K562 (cell line): ENCODE measurements at regions not wholly inside any gene's neighbourhood (a gene's known extent, or its start where the extent isn't known, plus 50 kb on each side); places are given as distances from the start of the nearest gene placed in this dataset.

Experiments
- ATAC-seq: fragments of 200-7000 bp; cut with Tn5 transposase; 3 replicates; pipeline ENCODE4 v1.9.1; 2020; ENCODE audit warnings: moderate library complexity
- BruUV-seq: library from RNA; stranded (reverse); fragments of 400-500 nt; replicated peaks from 2 replicates; lab custom pipeline; 2021; lab: Mats Ljungman, UMichigan
- CTCF ChIA-PET: fragments of 300-600 bp; formaldehyde crosslinking; extraction: SDS; loops from one replicate; lab custom pipeline; 2021; ENCODE audit warnings: low intra/inter-chr PET ratio; lab: Yijun Ruan, JAX
- POLR2A ChIA-PET: fragments of 300-600, 350-650 bp; sonication (Branson Sonifier 250); formaldehyde crosslinking; extraction: SDS; loops from one replicate; lab custom pipeline; 2021; ENCODE audit warnings: antibody characterized with exemption, inconsistent platforms; lab: Yijun Ruan, JAX
- DNase-seq, 4 experiments: peaks; one replicate each; pipeline versions ENCODE4 v3.0.0 to v3.0.0-alpha.2; 2011 to 2018; ENCODE audit warnings: low spot score in 3 of 4, mixed read lengths in 3 of 4; ENCODE audit errors: extremely low read depth in 1 of 4
- FAIRE-seq: peaks from 2 replicates; lab custom pipeline; 2011; peaks lifted over from hg19 to GRCh38; lab: Jason Lieb, UNC
- H2AFZ ChIP-seq: 2 replicates; pipeline ENCODE4 v1.6.0; 2011; ENCODE audit warnings: low read depth, low read length, control low read depth, inconsistent platforms
- H3K27ac ChIP-seq: fragments of 200-600 bp; 3 replicates; pipeline ENCODE4 v1.8.0; 2011; ENCODE audit warnings: low read depth, mild to moderate bottlenecking, control low read depth, inconsistent platforms, low read length, moderate library complexity, mixed read lengths; ENCODE audit errors: extremely low read depth
- H3K27me3 ChIP-seq, 2 experiments: fragments of 300-600 bp in 1 of 2; 2 replicates in 1 of 2; 3 replicates in 1 of 2; pipeline versions ENCODE4 v1.6.0 to v1.8.0; 2011; ENCODE audit warnings: inconsistent platforms in 2 of 2, low read length in 2 of 2, mild to moderate bottlenecking in 1 of 2, mixed read lengths in 1 of 2, moderate library complexity in 1 of 2; ENCODE audit not compliant: control insufficient read depth in 2 of 2, insufficient read depth in 2 of 2
- H3K36me3 ChIP-seq: fragments of 300-600 bp; 3 replicates; pipeline ENCODE4 v1.8.0; 2011; ENCODE audit warnings: mild to moderate bottlenecking, low read length, inconsistent platforms; ENCODE audit not compliant: control insufficient read depth, insufficient read depth
- H3K4me1 ChIP-seq, 2 experiments: fragments of 200-600 bp in 1 of 2; replicated peaks in 1 of 2; 2 replicates in 1 of 2; 3 replicates in 1 of 2; pipeline versions ENCODE4 v1.5.1 to v1.8.0; 2011; ENCODE audit warnings: inconsistent platforms in 2 of 2, low read length in 2 of 2, mild to moderate bottlenecking in 1 of 2, mixed read lengths in 1 of 2, moderate library complexity in 1 of 2; ENCODE audit not compliant: control insufficient read depth in 2 of 2, insufficient read depth in 2 of 2
- H3K4me2 ChIP-seq: 2 replicates; pipeline ENCODE4 v1.6.1; 2011; ENCODE audit warnings: low read length, control low read depth, inconsistent platforms, mixed read lengths; ENCODE audit not compliant: insufficient read depth
- H3K4me3 ChIP-seq: fragments of 200-600 bp; sonication (generic), shearing (Covaris generic); 2 replicates; pipeline ENCODE4 v1.5.1; 2016; ENCODE audit warnings: control low read depth, inconsistent platforms
- H3K79me2 ChIP-seq: fragments of 200-600 bp; 3 replicates; pipeline ENCODE4 v1.8.0; 2011; ENCODE audit warnings: low read length, inconsistent platforms; ENCODE audit not compliant: control insufficient read depth, insufficient read depth
- H3K9ac ChIP-seq, 2 experiments: 2 replicates each; pipeline versions ENCODE4 v1.6.0 to v1.6.1; 2011; ENCODE audit warnings: low read depth in 2 of 2, low read length in 2 of 2, control low read depth in 1 of 2, inconsistent platforms in 1 of 2, mild to moderate bottlenecking in 1 of 2, mixed read lengths in 1 of 2; ENCODE audit not compliant: insufficient read depth in 1 of 2
- H3K9me1 ChIP-seq: one replicate; pipeline ENCODE4 v1.6.0; 2011; ENCODE audit warnings: inconsistent platforms, mild to moderate bottlenecking, low read length, moderate library complexity; ENCODE audit not compliant: control insufficient read depth, insufficient read depth
- H3K9me3 ChIP-seq: replicated peaks from 2 replicates; pipeline ENCODE4 v1.5.1; 2011; ENCODE audit warnings: low read depth, low read length, inconsistent platforms; ENCODE audit not compliant: control insufficient read depth, insufficient read depth
- H4K20me1 ChIP-seq: replicated peaks from 2 replicates; pipeline ENCODE4 v1.6.1; 2011; ENCODE audit warnings: low read length, inconsistent platforms, mixed read lengths; ENCODE audit not compliant: control insufficient read depth, insufficient read depth
- ADNP ChIP-seq: fragments of 200-800 bp; sonication (Bioruptor generic); IDR thresholded peaks from 2 replicates; pipeline ENCODE4 v1.6.1; 2016; ENCODE audit warnings: missing genetic modification characterization, missing compliant biosample characterization
- MEIS2 ChIP-seq: fragments of 450-650 bp; IDR thresholded peaks from 2 replicates; pipeline ENCODE4 v1.6.1; 2014; ENCODE audit warnings: mild to moderate bottlenecking; ENCODE audit not compliant: partially characterized antibody
- MYNN ChIP-seq, 2 experiments: sonication (generic); formaldehyde crosslinking in 1 of 2; IDR thresholded peaks; 2 replicates each; pipeline versions ENCODE4 v1.5.0 to v1.6.1; 2016 to 2020; ENCODE audit warnings: antibody characterized with exemption in 1 of 2, missing genetic modification reagents in 1 of 2
- NRF1 ChIP-seq, 2 experiments: fragments of 450-650 bp; IDR thresholded peaks in 1 of 2; conservative IDR thresholded peaks in 1 of 2; 2 replicates each; pipeline ENCODE4 v1.6.1; 2014; ENCODE audit warnings: mild to moderate bottlenecking in 2 of 2
- NUFIP1 ChIP-seq: fragments of 450-650 bp; IDR thresholded peaks from 2 replicates; pipeline ENCODE4 v1.6.1; 2018; ENCODE audit not compliant: partially characterized antibody
- PKNOX1 ChIP-seq: fragments of 450-650 bp; IDR thresholded peaks from 2 replicates; pipeline ENCODE4 v1.6.1; 2016
- SRSF3 ChIP-seq: fragments of 200-400 bp; formaldehyde crosslinking; IDR thresholded peaks from 2 replicates; pipeline ENCODE4 v1.6.1; 2016; ENCODE audit warnings: mild to moderate bottlenecking, low read length, moderate library complexity; ENCODE audit not compliant: insufficient read depth
- ZKSCAN8 ChIP-seq: fragments of 200-800 bp; sonication (Bioruptor generic); IDR thresholded peaks from 2 replicates; pipeline ENCODE4 v1.6.1; 2016; ENCODE audit warnings: missing genetic modification characterization, missing compliant biosample characterization
- ZNF668 ChIP-seq: fragments of 250-450 bp; sonication (Bioruptor Pico); IDR thresholded peaks from 2 replicates; pipeline ENCODE4 v1.8.0; 2022; ENCODE audit warnings: mild to moderate bottlenecking, inconsistent platforms
- WGBS: fragments of 100-300 bp; shearing (Covaris generic); methylation state at CpG from one replicate; pipeline ENCODE4 v1.1.6; 2016; ENCODE audit warnings: low coverage, mixed read lengths; ENCODE audit not compliant: insufficient coverage; ENCODE audit errors: missing lambda C conversion rate; 5-methylcytosine and 5-hydroxymethylcytosine counted together
- in situ Hi-C: fragments of 300-500 bp; cut with MboI; formaldehyde crosslinking; loops from 4 replicates; pipeline ENCODE4 v1.15.0; 2018; ENCODE audit warnings: inconsistent platforms, mixed read lengths
- intact Hi-C: fragments of 100-400 bp; cut with micrococcal nuclease; formaldehyde crosslinking; loops from 2 replicates; pipeline ENCODE4 v1.14.2; 2022
- TF ChIP-seq, protein P1 (sequence below), 2 experiments: fragments of 450-650 bp in 1 of 2; sonication (generic) in 1 of 2; formaldehyde crosslinking in 1 of 2; IDR thresholded peaks in 1 of 2; conservative IDR thresholded peaks in 1 of 2; 2 replicates each; pipeline versions ENCODE4 v1.6.1 to v1.8.1; 2016 to 2023; ENCODE audit warnings: mild to moderate bottlenecking in 2 of 2, moderate library complexity in 2 of 2, inconsistent platforms in 1 of 2, missing genetic modification reagents in 1 of 2

- Histone ChIP-seq H3K9me3 (no peaks in the 10 kb centered on the region), H3K9me1 (no peaks in the 10 kb centered on the region), H3K36me3 (no peaks in the 10 kb centered on the region), H3K4me1 (peaks cover 0 to 3% of the 10 kb centered on the region in 2 experiments; a peak in 1 of 5 replicates), H3K4me2 (no peak overlapping the region), H4K20me1 (peaks cover 4% of the 10 kb centered on the region), H3K4me3 (no peak overlapping the region), H3K79me2 (no peaks in the 10 kb centered on the region), H3K27ac (no peak overlapping the region), H2AFZ (no peak overlapping the region), H3K9ac (no peak overlapping the region; a peak in 1 of 4 replicates), H3K27me3 (peaks cover 10 to 33% of the 10 kb centered on the region in 2 experiments; a peak in 4 of 5 replicates)
- no peak for FAIRE-seq
- no peak for DNase-seq
- CTCF ChIA-PET = no interaction called here
- under 1% methylated on average over 17 of the region's 17 CpGs for WGBS
- no TSS peak for BruUV-seq
- intact Hi-C loops = no loop called here
- no peak for TF ChIP-seq ADNP
- TF ChIP-seq MYNN (IDR thresholded peaks at IDR 0.05) = no peak
- TF ChIP-seq MYNN (CRISPR knock-in tag; IDR thresholded peaks at IDR 0.05) = no peak
- TF ChIP-seq SRSF3 = no peak
- TF ChIP-seq NUFIP1 = no peak
- in situ Hi-C loops = no loop called here
- ATAC-seq = no peak
- POLR2A ChIA-PET = no interaction called here
Measured at GRCh38 chr21:41630917-41631316, 123.0 kb upstream of the TMPRSS2 start.

DNA sequence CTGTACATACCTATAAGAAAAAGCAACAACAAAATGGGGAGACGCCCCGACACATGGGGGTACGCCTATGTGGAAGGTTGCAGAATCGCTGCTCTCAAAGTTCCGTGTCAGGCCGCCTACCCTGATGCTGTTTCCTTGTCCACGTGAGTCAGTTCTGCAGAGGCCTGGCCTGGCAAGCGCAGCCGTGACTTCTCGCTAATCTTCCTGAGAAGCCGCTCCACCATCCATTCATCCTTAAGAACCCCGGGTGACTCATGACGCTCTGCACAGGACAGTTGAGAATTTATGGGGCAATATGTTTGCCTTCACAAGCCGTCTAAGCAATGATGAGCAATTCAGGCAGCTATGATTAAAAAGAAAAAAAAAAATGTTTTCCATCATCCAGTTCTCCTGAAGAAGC is 122.3 kb upstream of the TMPRSS2 start:
- DNase-seq (peak in 1 of 4 experiments; percentile 18), ATAC-seq (peak; percentile 33; the same call in 1 of the 3 replicates), FAIRE-seq (no peak)
- H3K9me1 ChIP-seq = no peaks in the 10 kb centered on the region
- H4K20me1 ChIP-seq = peaks cover 4% of the 10 kb centered on the region
- H3K79me2 ChIP-seq = no peaks in the 10 kb centered on the region
- in situ Hi-C loops (no loop called here), intact Hi-C loops (no loop called here)
- no TSS peak for BruUV-seq
- ChIA-PET CTCF (no interaction called here), POLR2A (no interaction called here)
- no peak overlapping the region for H3K9ac ChIP-seq
- H3K27ac ChIP-seq = no peak overlapping the region
- WGBS = 1% methylated on average over 14 of the region's 14 CpGs
- no peak overlapping the region for H3K4me3 ChIP-seq
- H3K4me1 ChIP-seq = peaks cover 0 to 3% of the 10 kb centered on the region in 2 experiments; a peak in 1 of 5 replicates
- peaks cover 10 to 40% of the 10 kb centered on the region in 2 experiments; a peak in 4 of 5 replicates for H3K27me3 ChIP-seq
- H3K9me3 ChIP-seq = no peaks in the 10 kb centered on the region
- H3K36me3 ChIP-seq = no peaks in the 10 kb centered on the region
- no peak overlapping the region for H2AFZ ChIP-seq
- no peak for TF ChIP-seq ZKSCAN8
- peak in 1 of 2 experiments; percentile 21; a peak in 1 of 4 replicates for TF ChIP-seq NRF1 (conservative IDR thresholded peaks at IDR 0.05 in 1 of 2, IDR thresholded peaks at IDR 0.05 in 1 of 2)
- TF ChIP-seq MEIS2 = peak; percentile 52
- TF ChIP-seq, protein P1, sequence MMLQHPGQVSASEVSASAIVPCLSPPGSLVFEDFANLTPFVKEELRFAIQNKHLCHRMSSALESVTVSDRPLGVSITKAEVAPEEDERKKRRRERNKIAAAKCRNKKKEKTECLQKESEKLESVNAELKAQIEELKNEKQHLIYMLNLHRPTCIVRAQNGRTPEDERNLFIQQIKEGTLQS (IDR thresholded peaks at IDR 0.05) = 0 out of 2 replicates have a peak, but pooled peaks have one; percentile 11
- TF ChIP-seq, protein P1 (CRISPR knock-in tag; conservative IDR thresholded peaks at IDR 0.05) = no peak
- no peak for TF ChIP-seq ZNF668 (CRISPR knock-in tag)
- 0 out of 2 replicates have a peak, but pooled peaks have one; percentile 7 for TF ChIP-seq PKNOX1
- H3K4me2 ChIP-seq = no peak overlapping the region
